KG1 (cell line): ENCODE measurements at regions not wholly inside any gene's neighbourhood (a gene's known extent, or its start where the extent isn't known, plus 50 kb on each side); places are given as distances from the start of the nearest gene placed in this dataset.

ENCODE experiments used
- DNase-seq: peaks from one replicate; lab custom pipeline; 2025; lab: John Stamatoyannopoulos, UW

GRCh38 chr4:19992471-19993093 is 259.1 kb upstream of the SLIT2 start:
- DNase-seq: no peak

GRCh38 chr4:19987746-19988145 is 264.0 kb upstream of the SLIT2 start:
- no peak for DNase-seq

GRCh38 chr4:19983072-19983471 is 268.6 kb upstream of the SLIT2 start:
- DNase-seq: no peak

- DNase-seq: no peak
These were observed 269.1 kb upstream of the SLIT2 start for GRCh38 chr4:19982556-19982955.

GRCh38 chr4:19971829-19972228 is 279.9 kb upstream of the SLIT2 start:
- DNase-seq: no peak

- DNase-seq: no peak
These were observed 282.2 kb upstream of the SLIT2 start for GRCh38 chr4:19969492-19969891.

- no peak for DNase-seq
These were observed 290.6 kb upstream of the SLIT2 start for GRCh38 chr4:19961091-19961490.

GRCh38 chr4:19958848-19959247 is 292.9 kb upstream of the SLIT2 start:
- DNase-seq: no peak

- no peak for DNase-seq
These were observed 304.4 kb upstream of the SLIT2 start for GRCh38 chr4:19947349-19947748.

- no peak for DNase-seq
These were observed 305.7 kb upstream of the SLIT2 start for GRCh38 chr4:19945979-19946380.

GRCh38 chr4:19945501-19945900 is 306.2 kb upstream of the SLIT2 start:
- DNase-seq: no peak

GRCh38 chr4:19944806-19945205 is 306.9 kb upstream of the SLIT2 start:
- DNase-seq: no peak

- DNase-seq: no peak
These were observed 307.5 kb upstream of the SLIT2 start for GRCh38 chr4:19944251-19944650.

- DNase-seq: no peak
These were observed 310.3 kb upstream of the SLIT2 start for GRCh38 chr4:19941434-19941833.

- no peak for DNase-seq
These were observed 310.8 kb upstream of the SLIT2 start for GRCh38 chr4:19940861-19941260.

- no peak for DNase-seq
These were observed 315.2 kb upstream of the SLIT2 start for GRCh38 chr4:19936476-19936875.

- DNase-seq: no peak
These were observed 321.0 kb upstream of the SLIT2 start for GRCh38 chr4:19930742-19931141.

GRCh38 chr4:19927381-19927780 is 324.3 kb upstream of the SLIT2 start:
- no peak for DNase-seq

GRCh38 chr4:19925516-19925915 is 326.2 kb upstream of the SLIT2 start:
- DNase-seq: no peak

GRCh38 chr4:19924761-19925160 is 326.9 kb upstream of the SLIT2 start:
- no peak for DNase-seq

- no peak for DNase-seq
These were observed 336.4 kb upstream of the SLIT2 start for GRCh38 chr4:19915276-19915675.

GRCh38 chr4:19913650-19914049 is 338.1 kb upstream of the SLIT2 start:
- DNase-seq: no peak

- no peak for DNase-seq
These were observed 340.7 kb upstream of the SLIT2 start for GRCh38 chr4:19910861-19911525.

- no peak for DNase-seq
These were observed 346.7 kb upstream of the SLIT2 start for GRCh38 chr4:19905024-19905423.
